Tibial nerve (tissue), 4 donors: ENCODE measurements at regions not wholly inside any gene's neighbourhood (a gene's known extent, or its start where the extent isn't known, plus 50 kb on each side); places are given as distances from the start of the nearest gene placed in this dataset.

Experiments
- DNase-seq, 2 donors: peaks; one replicate each; pipeline ENCODE4 v3.0.0-alpha.2; 2019; ENCODE audit warnings: low spot score in 2 of 2
- H3K27ac ChIP-seq, 4 donors: fragments of 200-600 bp; sonication (generic) in 3 of 4; one replicate each; pipeline ENCODE4 v1.5.1; 2017 to 2019; ENCODE audit warnings: mild to moderate bottlenecking in 1 of 4
- H3K27me3 ChIP-seq, 2 donors: fragments of 200-600 bp; sonication (generic) in 1 of 2; one replicate each; pipeline versions ENCODE4 v1.5.1 to v1.6.0; 2017 to 2019
- H3K36me3 ChIP-seq, 3 donors: fragments of 200-600 bp; sonication (generic); one replicate each; pipeline ENCODE4 v1.5.1; 2018 to 2019
- H3K4me1 ChIP-seq, 4 donors: fragments of 200-600 bp; sonication (generic) in 3 of 4; one replicate each; pipeline ENCODE4 v1.5.1; 2017 to 2019
- H3K4me3 ChIP-seq, 4 donors: fragments of 200-600 bp; sonication (generic) in 3 of 4; one replicate each; pipeline ENCODE4 v1.5.1; 2017 to 2019; ENCODE audit warnings: mild to moderate bottlenecking in 1 of 4, moderate library complexity in 1 of 4
- H3K9me3 ChIP-seq, 4 donors: fragments of 200-600 bp; sonication (generic) in 3 of 4; one replicate each; pipeline ENCODE4 v1.5.1; 2017 to 2019
- CTCF ChIP-seq, 5 experiments: fragments of 200-600 bp in 3 of 5; fragments of 450-650 bp in 2 of 5; sonication (generic) in 3 of 5; IDR thresholded peaks; one replicate each; pipeline ENCODE4 v1.5.1; 2016 to 2019; ENCODE audit warnings: antibody characterized with exemption in 5 of 5, mild to moderate bottlenecking in 3 of 5, moderate library complexity in 2 of 5
- EP300 ChIP-seq, 2 donors: sonication (generic); formaldehyde crosslinking; IDR thresholded peaks; one replicate each; pipeline ENCODE4 v1.6.1; 2017; ENCODE audit warnings: antibody characterized with exemption in 2 of 2, mild to moderate bottlenecking in 1 of 2
- POLR2A ChIP-seq, 2 donors: fragments of 450-650 bp; IDR thresholded peaks; one replicate each; pipeline ENCODE4 v1.6.1; 2017; ENCODE audit warnings: antibody characterized with exemption in 2 of 2, mild to moderate bottlenecking in 2 of 2, moderate library complexity in 2 of 2
- WGBS, 2 donors: methylation state at CpG; one replicate each; pipeline ENCODE4 v1.1.5; 2018; 5-methylcytosine and 5-hydroxymethylcytosine counted together

GRCh38 chr11:127226380-127226779, 225.8 kb upstream of the KIRREL3 start:
- DNase-seq: no peak
- no peaks in the 10 kb centered on the region for H3K9me3 ChIP-seq
- no peaks in the 10 kb centered on the region for H3K4me1 ChIP-seq
- H3K36me3 ChIP-seq: no peaks in the 10 kb centered on the region
- H3K27ac ChIP-seq: peak overlapping the region in 2 of 4 donors; percentile 48 to 80
- H3K4me3 ChIP-seq: no peak overlapping the region
- no peaks in the 10 kb centered on the region for H3K27me3 ChIP-seq
- 41 to 51% methylated on average over 1 of the region's 1 CpG for whole genome bisulfite sequencing, 2 donors
- TF ChIP-seq CTCF (IDR thresholded peaks at IDR 0.05): no peak
- no peak for TF ChIP-seq POLR2A (IDR thresholded peaks at IDR 0.05)
- no peak for TF ChIP-seq EP300 (IDR thresholded peaks at IDR 0.05)

GRCh38 chr11:127225619-127226018, 225.0 kb upstream of the KIRREL3 start:
- 93 to 97% methylated on average over 1 of the region's 1 CpG for WGBS, 2 donors

GRCh38 chr11:127224276-127224675, 223.7 kb upstream of the KIRREL3 start:
- Histone ChIP-seq H3K27me3 (no peaks in the 10 kb centered on the region), H3K4me3 (no peak overlapping the region), H3K36me3 (no peaks in the 10 kb centered on the region), H3K27ac (no peak overlapping the region), H3K4me1 (no peaks in the 10 kb centered on the region), H3K9me3 (no peaks in the 10 kb centered on the region)
- WGBS, 2 donors: 63 to 67% methylated on average over 2 of the region's 2 CpGs
- no peak for DNase-seq
- no peak for TF ChIP-seq CTCF (IDR thresholded peaks at IDR 0.05)
- no peak for TF ChIP-seq POLR2A (IDR thresholded peaks at IDR 0.05)
- TF ChIP-seq EP300 (IDR thresholded peaks at IDR 0.05): no peak

More at GRCh38 chr11:127225619-127226018, 225.0 kb upstream of the KIRREL3 start:
- no peaks in the 10 kb centered on the region for H3K4me1 ChIP-seq
- TF ChIP-seq POLR2A (IDR thresholded peaks at IDR 0.05) (no peak), EP300 (IDR thresholded peaks at IDR 0.05) (no peak), CTCF (IDR thresholded peaks at IDR 0.05) (no peak)
- no peaks in the 10 kb centered on the region for H3K9me3 ChIP-seq
- peak overlapping the region in 2 of 4 donors; percentile 48 to 80 for H3K27ac ChIP-seq
- H3K27me3 ChIP-seq: no peaks in the 10 kb centered on the region
- no peaks in the 10 kb centered on the region for H3K36me3 ChIP-seq
- DNase-seq: no peak
- H3K4me3 ChIP-seq: no peak overlapping the region

- no peaks in the 10 kb centered on the region for H3K36me3 ChIP-seq
- H3K4me1 ChIP-seq: peaks cover 0 to 2% (median 0%) of the 10 kb centered on the region in 4 donors
- TF ChIP-seq EP300 (IDR thresholded peaks at IDR 0.05) (no peak), POLR2A (IDR thresholded peaks at IDR 0.05) (no peak), CTCF (IDR thresholded peaks at IDR 0.05) (no peak)
- H3K4me3 ChIP-seq: no peak overlapping the region
- H3K27ac ChIP-seq: no peak overlapping the region
- WGBS, 2 donors: 96% methylated on average over 5 of the region's 5 CpGs
- no peaks in the 10 kb centered on the region for H3K9me3 ChIP-seq
- DNase-seq: no peak
- H3K27me3 ChIP-seq: no peaks in the 10 kb centered on the region
Observed at GRCh38 chr11:127223633-127224032, 223.1 kb upstream of the KIRREL3 start.

- no peaks in the 10 kb centered on the region for H3K36me3 ChIP-seq
- DNase-seq: no peak
- peaks cover 0 to 4% (median 0%) of the 10 kb centered on the region in 4 donors for H3K4me1 ChIP-seq
- 33 to 35% methylated on average over 1 of the region's 1 CpG for WGBS, 2 donors
- no peaks in the 10 kb centered on the region for H3K27me3 ChIP-seq
- no peaks in the 10 kb centered on the region for H3K9me3 ChIP-seq
- no peak for TF ChIP-seq POLR2A (IDR thresholded peaks at IDR 0.05)
- no peak for TF ChIP-seq CTCF (IDR thresholded peaks at IDR 0.05)
- no peak for TF ChIP-seq EP300 (IDR thresholded peaks at IDR 0.05)
- no peak overlapping the region for H3K27ac ChIP-seq
- no peak overlapping the region for H3K4me3 ChIP-seq
Observed at GRCh38 chr11:127223026-127223425, 222.5 kb upstream of the KIRREL3 start.
